ENCODE measurements at regions not wholly inside any gene's neighbourhood (a gene's known extent, or its start where the extent isn't known, plus 50 kb on each side); places are given as distances from the start of the nearest gene placed in this dataset.
A peak's percentile ranks its signal among the peaks of the same experiment; 100 is the strongest.

GRCh38 chr9:13444245-13445102, 165.0 kb upstream of the MPDZ start:
- no peaks in the 10 kb centered on the region for H3K4me1 ChIP-seq (ENCODE audit: control insufficient read depth, extremely low read depth, insufficient read depth, low read length)
- no peaks in the 10 kb centered on the region for H3K36me3 ChIP-seq (ENCODE audit: control insufficient read depth, insufficient read depth, low read length)
- no peaks in the 10 kb centered on the region for H3K9me3 ChIP-seq (ENCODE audit: control insufficient read depth, insufficient read depth, low read depth, low read length)
- H3K27ac ChIP-seq (ENCODE audit: insufficient read depth, low read length), result peak overlapping the region; percentile 19
- H3K4me2 ChIP-seq (ENCODE audit: extremely low read depth, insufficient read depth, low read length), result peak overlapping the region; percentile 68
- H3K4me3 ChIP-seq (replicated peaks in 1 of 4; ENCODE audit: control extremely low read depth in 1 of 4, insufficient read depth in 1 of 4, low read depth in 3 of 4, low read length in 4 of 4), result peak overlapping the region; percentile 36 to 42 (median 38)
- H2AFZ ChIP-seq (ENCODE audit: low read length), result peak overlapping the region; percentile 62
- H3K79me2 ChIP-seq (ENCODE audit: control insufficient read depth, insufficient read depth, low read length), result no peaks in the 10 kb centered on the region
- no peak for TF ChIP-seq EZH2 (IDR thresholded peaks at IDR 0.05; ENCODE audit: low read length, missing control alignments)
- no peak for TF ChIP-seq CTCF (conservative IDR thresholded peaks at IDR 0.05 in 1 of 2, IDR thresholded peaks at IDR 0.05 in 1 of 2; ENCODE audit: low read depth in 1 of 2, low read length in 2 of 2)
- no peak overlapping the region for H3K9ac ChIP-seq (ENCODE audit: insufficient read depth, low read length)
- peak; percentile 10 to 36 for DNase-seq (ENCODE audit: low read depth in 2 of 2)
- no peaks in the 10 kb centered on the region for H3K27me3 ChIP-seq (ENCODE audit: control insufficient read depth, insufficient read depth, low read length)
- H4K20me1 ChIP-seq (ENCODE audit: control insufficient read depth, extremely low read depth, insufficient read depth, low read length), result no peaks in the 10 kb centered on the region

GRCh38 chr9:13443346-13444244, 164.1 kb upstream of the MPDZ start:
- Histone ChIP-seq H3K4me2 (ENCODE audit: extremely low read depth, insufficient read depth, low read length) (peak overlapping the region; percentile 68), H3K36me3 (ENCODE audit: control insufficient read depth, insufficient read depth, low read length) (no peaks in the 10 kb centered on the region), H3K9ac (ENCODE audit: insufficient read depth, low read length) (no peak overlapping the region), H3K4me3 (replicated peaks in 1 of 4; ENCODE audit: control extremely low read depth in 1 of 4, insufficient read depth in 1 of 4, low read depth in 3 of 4, low read length in 4 of 4) (peak overlapping the region; percentile 36 to 42 (median 38)), H3K79me2 (ENCODE audit: control insufficient read depth, insufficient read depth, low read length) (no peaks in the 10 kb centered on the region), H4K20me1 (ENCODE audit: control insufficient read depth, extremely low read depth, insufficient read depth, low read length) (no peaks in the 10 kb centered on the region), H3K27ac (ENCODE audit: insufficient read depth, low read length) (peak overlapping the region; percentile 19), H3K4me1 (ENCODE audit: control insufficient read depth, extremely low read depth, insufficient read depth, low read length) (no peaks in the 10 kb centered on the region), H3K27me3 (ENCODE audit: control insufficient read depth, insufficient read depth, low read length) (no peaks in the 10 kb centered on the region), H2AFZ (ENCODE audit: low read length) (peak overlapping the region; percentile 62), H3K9me3 (ENCODE audit: control insufficient read depth, insufficient read depth, low read depth, low read length) (no peaks in the 10 kb centered on the region)
- TF ChIP-seq CTCF (conservative IDR thresholded peaks at IDR 0.05 in 1 of 2, IDR thresholded peaks at IDR 0.05 in 1 of 2; ENCODE audit: low read depth in 1 of 2, low read length in 2 of 2), result no peak
- no peak for TF ChIP-seq EZH2 (IDR thresholded peaks at IDR 0.05; ENCODE audit: low read length, missing control alignments)
- peak; percentile 14 to 16 for DNase-seq (ENCODE audit: low read depth in 2 of 2)
